ENCODE measurements at regions not wholly inside any gene's neighbourhood (a gene's known extent, or its start where the extent isn't known, plus 50 kb on each side); places are given as distances from the start of the nearest gene placed in this dataset.
A peak's percentile ranks its signal among the peaks of the same experiment; 100 is the strongest.

DNA sequence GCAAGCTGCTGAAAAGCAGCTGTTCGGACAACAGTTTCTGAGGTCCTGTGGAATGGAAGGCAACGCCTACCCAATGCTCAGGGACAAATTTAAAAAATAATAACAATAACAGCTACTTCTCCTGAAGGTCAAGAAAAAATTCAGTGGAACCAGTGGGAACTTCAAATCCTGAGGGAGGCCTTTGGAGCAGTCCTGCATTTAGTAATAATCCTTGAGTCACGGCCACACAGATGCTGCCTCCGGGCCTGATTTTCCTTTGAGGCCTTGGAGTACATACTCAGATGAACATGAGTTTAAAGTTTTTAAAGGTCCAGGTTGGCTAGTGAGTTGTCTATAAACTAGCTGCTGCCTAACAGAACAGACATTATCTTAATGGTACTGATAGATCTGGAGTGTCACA is 268.0 kb downstream of the MSRB3 start:
- no peak overlapping the region for H3K4me3 ChIP-seq
- no peaks in the 10 kb centered on the region for H3K36me3 ChIP-seq
- TF ChIP-seq POLR2A (IDR thresholded peaks at IDR 0.05) (no peak), POLR2AphosphoS5 (IDR thresholded peaks at IDR 0.05; ENCODE audit: insufficient read depth in 1 of 2, low read depth in 1 of 2) (no peak)
- TF ChIP-seq, protein P1, sequence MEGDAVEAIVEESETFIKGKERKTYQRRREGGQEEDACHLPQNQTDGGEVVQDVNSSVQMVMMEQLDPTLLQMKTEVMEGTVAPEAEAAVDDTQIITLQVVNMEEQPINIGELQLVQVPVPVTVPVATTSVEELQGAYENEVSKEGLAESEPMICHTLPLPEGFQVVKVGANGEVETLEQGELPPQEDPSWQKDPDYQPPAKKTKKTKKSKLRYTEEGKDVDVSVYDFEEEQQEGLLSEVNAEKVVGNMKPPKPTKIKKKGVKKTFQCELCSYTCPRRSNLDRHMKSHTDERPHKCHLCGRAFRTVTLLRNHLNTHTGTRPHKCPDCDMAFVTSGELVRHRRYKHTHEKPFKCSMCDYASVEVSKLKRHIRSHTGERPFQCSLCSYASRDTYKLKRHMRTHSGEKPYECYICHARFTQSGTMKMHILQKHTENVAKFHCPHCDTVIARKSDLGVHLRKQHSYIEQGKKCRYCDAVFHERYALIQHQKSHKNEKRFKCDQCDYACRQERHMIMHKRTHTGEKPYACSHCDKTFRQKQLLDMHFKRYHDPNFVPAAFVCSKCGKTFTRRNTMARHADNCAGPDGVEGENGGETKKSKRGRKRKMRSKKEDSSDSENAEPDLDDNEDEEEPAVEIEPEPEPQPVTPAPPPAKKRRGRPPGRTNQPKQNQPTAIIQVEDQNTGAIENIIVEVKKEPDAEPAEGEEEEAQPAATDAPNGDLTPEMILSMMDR (IDR thresholded peaks at IDR 0.05), result no peak

DNA sequence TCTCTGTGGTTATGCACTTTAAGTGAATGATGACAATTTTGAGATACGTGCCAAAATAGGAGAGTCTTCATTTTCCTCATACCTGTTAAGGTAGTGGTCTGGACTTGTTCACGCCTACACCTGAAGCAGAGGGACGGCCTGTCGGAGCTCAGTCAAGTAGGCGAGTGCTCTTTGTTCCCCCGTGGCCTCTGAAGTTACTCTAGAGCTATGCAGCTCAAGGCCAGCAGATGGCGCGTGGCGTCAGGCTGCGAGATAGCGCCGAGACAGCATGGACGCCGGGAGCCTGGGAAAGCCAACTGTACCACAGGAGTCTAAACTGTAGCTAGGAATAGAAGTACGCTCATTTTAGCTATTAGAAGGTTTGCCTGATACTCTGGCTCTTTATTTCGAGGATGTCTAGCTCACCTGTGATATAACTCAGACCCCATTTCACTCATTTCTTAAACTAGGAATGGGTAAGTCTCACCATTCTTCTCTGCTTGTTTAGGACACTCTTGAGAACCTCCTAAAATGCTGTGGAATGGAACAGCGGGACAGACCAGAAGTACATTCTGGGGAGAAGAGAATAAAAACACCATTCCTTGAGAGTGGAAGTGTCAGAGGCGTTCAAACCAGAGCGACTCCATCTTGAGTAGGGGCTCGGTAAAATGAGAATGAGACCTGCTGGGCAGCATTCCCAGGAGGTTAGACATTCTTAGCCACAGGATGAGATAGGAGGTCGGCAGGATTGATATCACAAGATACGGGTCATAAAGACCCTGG is 267.4 kb upstream of the HMGA2 start:
- Histone ChIP-seq H3K4me1 (no peaks in the 10 kb centered on the region), H3K4me3 (no peak overlapping the region), H3K36me3 (no peaks in the 10 kb centered on the region), H3K27me3 (no peaks in the 10 kb centered on the region), H3K9me3 (no peaks in the 10 kb centered on the region), H3K27ac (no peak overlapping the region)
- DNase-seq (ENCODE audit: extremely low spot score in 2 of 2), result no peak
- intact Hi-C loops (cut with DNase I), result no loop called here
- no peak for TF ChIP-seq POLR2AphosphoS5 (IDR thresholded peaks at IDR 0.05; ENCODE audit: insufficient read depth in 1 of 2, low read depth in 1 of 2)
- TF ChIP-seq POLR2A (IDR thresholded peaks at IDR 0.05), result no peak
- TF ChIP-seq, protein P1 (IDR thresholded peaks at IDR 0.05), result peak; percentile 68 to 86 (median 75)

More for the DNA sequence above, 268.0 kb downstream of the MSRB3 start:
- intact Hi-C loops (cut with DNase I), result no loop called here
- H3K4me1 ChIP-seq, result no peaks in the 10 kb centered on the region
- no peak for DNase-seq (ENCODE audit: extremely low spot score in 2 of 2)
- H3K9me3 ChIP-seq, result no peaks in the 10 kb centered on the region
- no peaks in the 10 kb centered on the region for H3K27me3 ChIP-seq
- no peak overlapping the region for H3K27ac ChIP-seq

DNA sequence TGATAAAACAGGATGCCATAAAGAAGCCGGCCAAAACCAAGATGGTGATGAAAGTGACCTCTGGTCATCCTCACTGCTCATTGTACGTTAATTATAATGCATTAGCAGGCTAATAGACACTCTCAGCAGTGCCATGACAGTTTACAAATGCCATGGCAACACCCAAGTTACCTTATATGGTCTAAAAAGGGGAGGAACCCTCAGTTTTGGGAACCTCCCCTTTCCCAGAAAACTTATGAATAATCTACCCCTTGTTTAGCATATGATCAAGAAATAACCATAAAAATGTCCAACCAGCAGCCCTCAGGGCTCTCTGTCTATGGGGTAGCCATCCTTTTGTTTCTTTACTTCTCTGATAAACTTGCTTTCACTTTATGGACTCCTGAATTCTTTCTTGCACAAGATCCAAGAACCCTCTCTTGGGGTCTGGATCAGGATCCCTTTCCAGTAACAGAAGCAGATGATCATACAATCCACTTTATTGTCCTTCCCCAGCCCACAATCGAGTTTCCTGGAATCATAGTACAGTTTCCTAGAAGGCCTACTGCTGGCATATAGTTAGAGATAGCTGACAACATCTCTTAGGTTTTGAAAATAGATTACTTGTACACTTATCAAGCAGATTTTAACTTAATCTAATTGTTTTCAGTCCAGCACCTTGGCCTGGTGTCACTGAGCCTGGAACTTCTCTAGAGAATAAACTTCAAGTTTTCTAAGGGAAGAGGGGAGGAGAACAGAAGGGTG is 266.7 kb upstream of the HMGA2 start:
- no peak overlapping the region for H3K4me3 ChIP-seq
- intact Hi-C loops (cut with DNase I), result no loop called here
- DNase-seq (ENCODE audit: extremely low spot score in 2 of 2), result no peak

DNA sequence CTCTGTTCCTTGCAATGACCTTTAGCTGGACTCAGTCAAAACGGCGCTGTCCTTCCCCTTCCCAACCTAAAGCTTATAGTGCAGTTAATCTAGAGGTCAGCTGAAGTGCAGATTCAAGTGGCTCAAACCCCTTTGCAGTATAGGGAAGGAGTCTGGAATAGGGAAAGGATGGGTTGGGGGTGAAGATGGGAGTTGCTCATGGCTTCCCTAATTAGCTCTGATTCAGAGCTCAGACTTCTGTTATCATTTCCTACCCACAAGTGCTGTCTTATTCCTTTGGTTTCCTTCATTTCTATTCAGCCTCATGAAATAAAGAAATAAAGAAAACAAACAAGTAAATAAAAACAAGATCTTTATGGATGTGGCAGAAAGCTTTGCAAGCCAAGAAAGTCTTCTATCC is 264.0 kb upstream of the HMGA2 start:
- H3K27me3 ChIP-seq, result no peaks in the 10 kb centered on the region
- H3K36me3 ChIP-seq, result no peaks in the 10 kb centered on the region
- H3K4me1 ChIP-seq, result no peaks in the 10 kb centered on the region
- no peaks in the 10 kb centered on the region for H3K9me3 ChIP-seq
- no peak for DNase-seq (ENCODE audit: extremely low spot score in 2 of 2)
- intact Hi-C loops (cut with DNase I), result no loop called here
- no peak overlapping the region for H3K27ac ChIP-seq
- no peak for TF ChIP-seq POLR2A (IDR thresholded peaks at IDR 0.05)
- TF ChIP-seq POLR2AphosphoS5 (IDR thresholded peaks at IDR 0.05; ENCODE audit: insufficient read depth in 1 of 2, low read depth in 1 of 2), result no peak
- TF ChIP-seq, protein P1 (IDR thresholded peaks at IDR 0.05), result no peak
- no peak overlapping the region for H3K4me3 ChIP-seq

More for the DNA sequence above, 266.7 kb upstream of the HMGA2 start:
- H3K9me3 ChIP-seq, result no peaks in the 10 kb centered on the region
- no peaks in the 10 kb centered on the region for H3K4me1 ChIP-seq
- no peaks in the 10 kb centered on the region for H3K36me3 ChIP-seq
- H3K27me3 ChIP-seq, result no peaks in the 10 kb centered on the region
- no peak overlapping the region for H3K27ac ChIP-seq
- TF ChIP-seq, protein P1 (IDR thresholded peaks at IDR 0.05), result no peak

Data from vagina (tissue), 2 donors.